NK-92 (cell line): ENCODE measurements at regions not wholly inside any gene's neighbourhood (a gene's known extent, or its start where the extent isn't known, plus 50 kb on each side); places are given as distances from the start of the nearest gene placed in this dataset.

Experiments used
- DNase-seq: peaks from one replicate; lab custom pipeline; 2025; ENCODE audit not compliant: unreplicated experiment; lab: John Stamatoyannopoulos, UW

- no peak for DNase-seq
Measured at GRCh38 chr1:204736836-204737235, 51.3 kb upstream of the LRRN2 start.

- DNase-seq, result no peak
Measured at GRCh38 chr1:204738506-204738905, 53.0 kb upstream of the LRRN2 start.

- DNase-seq, result no peak
Measured at GRCh38 chr1:204740354-204740753, 54.8 kb upstream of the LRRN2 start.

- DNase-seq, result no peak
Measured at GRCh38 chr1:204741440-204741839, 55.9 kb upstream of the LRRN2 start.

GRCh38 chr1:204742676-204743251 is 57.2 kb upstream of the LRRN2 start:
- DNase-seq, result no peak

- DNase-seq, result no peak
Measured at GRCh38 chr1:204744107-204744779, 58.7 kb upstream of the LRRN2 start.

- no peak for DNase-seq
Measured at GRCh38 chr1:204746838-204747442, 61.4 kb upstream of the LRRN2 start.

- no peak for DNase-seq
Measured at GRCh38 chr1:204751480-204751879, 65.9 kb upstream of the LRRN2 start.

GRCh38 chr1:204751883-204752687 is 66.5 kb upstream of the LRRN2 start:
- no peak for DNase-seq

- no peak for DNase-seq
Measured at GRCh38 chr1:204752688-204753040, 67.1 kb upstream of the LRRN2 start.

- DNase-seq, result no peak
Measured at GRCh38 chr1:204754821-204755220, 69.3 kb upstream of the LRRN2 start.

GRCh38 chr1:204756349-204756748 is 70.8 kb upstream of the LRRN2 start:
- DNase-seq, result no peak

- no peak for DNase-seq
Measured at GRCh38 chr1:204756811-204757210, 71.3 kb upstream of the LRRN2 start.

GRCh38 chr1:204758601-204759000 is 73.1 kb upstream of the LRRN2 start:
- DNase-seq, result no peak

- DNase-seq, result no peak
Measured at GRCh38 chr1:204760350-204760749, 74.8 kb upstream of the LRRN2 start.

- no peak for DNase-seq
Measured at GRCh38 chr1:204760757-204761156, 75.2 kb upstream of the LRRN2 start.

GRCh38 chr1:204763773-204764427 is 78.4 kb upstream of the LRRN2 start:
- DNase-seq, result no peak

- no peak for DNase-seq
Measured at GRCh38 chr1:204769997-204770396, 84.5 kb upstream of the LRRN2 start.

- no peak for DNase-seq
Measured at GRCh38 chr1:204771358-204771757, 85.8 kb upstream of the LRRN2 start.

- no peak for DNase-seq
Measured at GRCh38 chr1:204773246-204773645, 87.7 kb upstream of the LRRN2 start.

GRCh38 chr1:204775546-204775945 is 90.0 kb upstream of the LRRN2 start:
- no peak for DNase-seq
